SK-N-SH (cell line): ENCODE measurements at regions not wholly inside any gene's neighbourhood (a gene's known extent, or its start where the extent isn't known, plus 50 kb on each side); places are given as distances from the start of the nearest gene placed in this dataset.

Experiments used
- CTCF ChIA-PET: fragments of 300-600, 350-600 bp; formaldehyde crosslinking; extraction: SDS; loops from one replicate; lab custom pipeline; 2021; lab: Yijun Ruan, JAX
- POLR2A ChIA-PET: fragments of 350-600 bp; sonication (Branson Sonifier 250); formaldehyde crosslinking; extraction: SDS; loops from one replicate; lab custom pipeline; 2020; ENCODE audit warnings: antibody characterized with exemption, inconsistent platforms; lab: Yijun Ruan, JAX
- DNase-seq: peaks from one replicate; pipeline ENCODE4 v3.0.0; 2012
- H2AFZ ChIP-seq: fragments of 200-600 bp; sonication (generic); 2 replicates; pipeline ENCODE4 v1.8.1; 2016; ENCODE audit warnings: antibody characterized with exemption, mild to moderate bottlenecking, low read depth
- H3F3A ChIP-seq: fragments of 200-600 bp; sonication (generic); replicated peaks from 2 replicates; pipeline ENCODE3; 2016; ENCODE audit warnings: antibody characterized with exemption, mild to moderate bottlenecking; ENCODE audit not compliant: insufficient read depth
- H3K27ac ChIP-seq, 2 experiments: fragments of 200-500 bp in 1 of 2; fragments of 200-600 bp in 1 of 2; sonication (Bioruptor generic) in 1 of 2; sonication (generic), shearing (Covaris generic) in 1 of 2; 2 replicates each; pipeline versions ENCODE4 v1.5.1 to v1.6.1; 2014 to 2016; ENCODE audit warnings: low read depth in 2 of 2, inconsistent platforms in 1 of 2, low read length in 1 of 2, mild to moderate bottlenecking in 1 of 2, mixed read lengths in 1 of 2
- H3K27me3 ChIP-seq: fragments of 200-600 bp; sonication (generic), shearing (Covaris generic); 2 replicates; pipeline ENCODE4 v1.6.1; 2016; ENCODE audit warnings: mixed run types; ENCODE audit not compliant: insufficient read depth
- H3K36me3 ChIP-seq, 2 experiments: fragments of 200-500 bp in 1 of 2; fragments of 200-600 bp in 1 of 2; sonication (Bioruptor generic) in 1 of 2; sonication (generic) in 1 of 2; replicated peaks in 1 of 2; 2 replicates each; pipeline versions ENCODE3 to v1.5.1; 2014 to 2016; ENCODE audit warnings: low read length in 1 of 2, mild to moderate bottlenecking in 1 of 2; ENCODE audit not compliant: insufficient read depth in 2 of 2, control insufficient read depth in 1 of 2
- H3K4me1 ChIP-seq, 2 experiments: fragments of 200-500 bp in 1 of 2; fragments of 200-600 bp in 1 of 2; sonication (Bioruptor generic) in 1 of 2; sonication (generic), shearing (Covaris generic) in 1 of 2; 2 replicates each; pipeline versions ENCODE4 v1.5.1 to v1.6.1; 2014 to 2016; ENCODE audit warnings: low read depth in 1 of 2, low read length in 1 of 2, mixed run types in 1 of 2; ENCODE audit not compliant: insufficient read depth in 2 of 2, control insufficient read depth in 1 of 2
- H3K4me2 ChIP-seq: fragments of 200-600 bp; sonication (generic), shearing (Covaris generic); 2 replicates; pipeline ENCODE4 v1.6.1; 2017; ENCODE audit warnings: mixed run types
- H3K4me3 ChIP-seq, 2 experiments: fragments of 200-500 bp in 1 of 2; fragments of 200-600 bp in 1 of 2; sonication (Bioruptor generic) in 1 of 2; sonication (generic), shearing (Covaris generic) in 1 of 2; 2 replicates each; pipeline versions ENCODE4 v1.5.1 to v1.8.1; 2014 to 2016; ENCODE audit warnings: low read depth in 2 of 2, inconsistent platforms in 1 of 2, low read length in 1 of 2, mild to moderate bottlenecking in 1 of 2, mixed read lengths in 1 of 2, moderate library complexity in 1 of 2
- H3K79me2 ChIP-seq: fragments of 200-600 bp; sonication (generic); 2 replicates; pipeline ENCODE4 v1.8.1; 2017; ENCODE audit warnings: mild to moderate bottlenecking; ENCODE audit not compliant: insufficient read depth
- H3K9ac ChIP-seq: fragments of 200-600 bp; sonication (generic); 2 replicates; pipeline ENCODE4 v1.6.1; 2017; ENCODE audit warnings: mixed run types
- H3K9me2 ChIP-seq: fragments of 200-600 bp; sonication (generic); 2 replicates; pipeline ENCODE4 v1.6.1; 2017; ENCODE audit warnings: mixed run types
- H3K9me3 ChIP-seq: fragments of 200-600 bp; sonication (generic); 2 replicates; pipeline ENCODE4 v1.6.1; 2017; ENCODE audit warnings: mixed run types, mild to moderate bottlenecking, moderate library complexity
- H4K20me1 ChIP-seq: fragments of 200-600 bp; sonication (generic); 2 replicates; pipeline ENCODE4 v1.6.1; 2017; ENCODE audit warnings: mild to moderate bottlenecking, mixed run types; ENCODE audit not compliant: insufficient read depth
- EZH2phosphoT487 ChIP-seq: fragments of 200-600 bp; sonication (generic); IDR thresholded peaks from 2 replicates; pipeline ENCODE4 v1.6.1; 2017; ENCODE audit warnings: low read depth, mixed run types, mild to moderate bottlenecking, antibody characterized with exemption, moderate library complexity, borderline replicate concordance
- FOXJ3 ChIP-seq: sonication (generic); formaldehyde crosslinking; IDR thresholded peaks from 2 replicates; pipeline ENCODE4 v1.5.1; 2020; ENCODE audit warnings: mild to moderate bottlenecking, missing genetic modification reagents
- GABPA ChIP-seq: IDR thresholded peaks from 2 replicates; pipeline ENCODE4 v1.4.0; 2012; ENCODE audit warnings: low read depth, mild to moderate bottlenecking
- MXI1 ChIP-seq: IDR thresholded peaks from 2 replicates; pipeline ENCODE4 v1.6.1; 2012; ENCODE audit warnings: mild to moderate bottlenecking, low read depth, low read length, improper control_type of control experiment
- POLR2AphosphoS5 ChIP-seq: IDR thresholded peaks from 2 replicates; pipeline ENCODE4 v1.6.1; 2012; ENCODE audit warnings: low read depth, low read length
- TEAD4 ChIP-seq: IDR thresholded peaks from 2 replicates; pipeline ENCODE4 v1.4.0; 2012; ENCODE audit warnings: mild to moderate bottlenecking, borderline replicate concordance; ENCODE audit not compliant: insufficient read depth
- YY1 ChIP-seq: IDR thresholded peaks from 2 replicates; pipeline ENCODE4 v1.4.0; 2012; ENCODE audit warnings: low read depth, mild to moderate bottlenecking
- WGBS: methylation state at CpG from one replicate; pipeline ENCODE4 v1.1.6; 2017; ENCODE audit warnings: low lambda C conversion rate; 5-methylcytosine and 5-hydroxymethylcytosine counted together
- TF ChIP-seq, protein P1 (sequence below): IDR thresholded peaks from 2 replicates; pipeline ENCODE4 v1.6.1; 2012; ENCODE audit warnings: mild to moderate bottlenecking, low read depth, low read length, moderate library complexity
- TF ChIP-seq, protein P2 (sequence below): fragments of 200-600 bp; sonication (generic); IDR thresholded peaks from 2 replicates; pipeline ENCODE4 v1.6.1; 2017; ENCODE audit warnings: antibody characterized with exemption, mild to moderate bottlenecking, moderate library complexity

DNA sequence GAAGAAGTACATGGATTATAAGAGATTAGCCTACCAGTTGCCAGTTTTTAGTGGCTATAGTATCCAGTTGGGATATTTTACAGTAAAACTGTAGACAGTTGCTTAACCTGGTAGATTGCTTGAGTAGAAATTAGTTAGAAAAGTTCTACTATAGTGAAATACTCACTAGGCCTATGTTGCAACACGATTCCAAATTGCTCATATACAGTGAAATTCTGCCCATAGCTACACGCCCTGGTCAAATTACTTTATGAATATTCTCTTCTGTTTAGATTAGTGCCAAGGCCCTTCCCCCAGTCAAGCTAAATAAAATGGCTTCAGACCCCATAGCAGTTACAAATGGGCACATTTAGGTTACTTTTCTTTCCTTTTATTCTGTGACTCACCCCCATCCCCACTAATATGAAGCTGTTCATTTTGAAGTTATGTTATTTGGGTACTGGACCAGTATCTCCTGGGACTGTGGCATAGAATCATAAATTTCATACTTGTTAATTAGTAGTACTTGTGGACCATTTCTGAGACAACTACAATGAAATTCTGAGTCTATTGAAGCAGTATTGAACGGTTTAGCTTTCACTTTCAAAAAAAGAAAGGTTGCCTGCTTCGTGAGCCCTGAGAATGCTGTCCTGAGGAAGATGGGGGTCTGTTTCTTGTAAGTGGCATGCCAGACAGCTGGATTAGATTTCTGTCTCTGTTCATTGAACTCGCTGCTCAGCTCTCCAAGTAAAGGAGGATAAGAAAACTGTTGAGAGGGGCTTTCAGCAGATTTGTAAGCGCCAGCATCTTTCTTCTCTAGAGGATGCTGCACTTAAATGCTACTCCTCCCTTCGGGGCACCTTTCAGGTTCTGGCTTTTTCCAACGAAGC, 65.8 kb upstream of the CFAP20DC start:
- Histone ChIP-seq H3K4me3 (no peak overlapping the region), H4K20me1 (no peaks in the 10 kb centered on the region), H3K9me2 (no peaks in the 10 kb centered on the region), H3K79me2 (no peaks in the 10 kb centered on the region), H3K9ac (no peak overlapping the region), H3K4me2 (peak overlapping the region; percentile 53)
- TF ChIP-seq EZH2phosphoT487 (no peak), GABPA (no peak), POLR2AphosphoS5 (no peak), YY1 (no peak), FOXJ3 (CRISPR knock-in tag) (no peak), MXI1 (no peak)
- TF ChIP-seq, protein P1, sequence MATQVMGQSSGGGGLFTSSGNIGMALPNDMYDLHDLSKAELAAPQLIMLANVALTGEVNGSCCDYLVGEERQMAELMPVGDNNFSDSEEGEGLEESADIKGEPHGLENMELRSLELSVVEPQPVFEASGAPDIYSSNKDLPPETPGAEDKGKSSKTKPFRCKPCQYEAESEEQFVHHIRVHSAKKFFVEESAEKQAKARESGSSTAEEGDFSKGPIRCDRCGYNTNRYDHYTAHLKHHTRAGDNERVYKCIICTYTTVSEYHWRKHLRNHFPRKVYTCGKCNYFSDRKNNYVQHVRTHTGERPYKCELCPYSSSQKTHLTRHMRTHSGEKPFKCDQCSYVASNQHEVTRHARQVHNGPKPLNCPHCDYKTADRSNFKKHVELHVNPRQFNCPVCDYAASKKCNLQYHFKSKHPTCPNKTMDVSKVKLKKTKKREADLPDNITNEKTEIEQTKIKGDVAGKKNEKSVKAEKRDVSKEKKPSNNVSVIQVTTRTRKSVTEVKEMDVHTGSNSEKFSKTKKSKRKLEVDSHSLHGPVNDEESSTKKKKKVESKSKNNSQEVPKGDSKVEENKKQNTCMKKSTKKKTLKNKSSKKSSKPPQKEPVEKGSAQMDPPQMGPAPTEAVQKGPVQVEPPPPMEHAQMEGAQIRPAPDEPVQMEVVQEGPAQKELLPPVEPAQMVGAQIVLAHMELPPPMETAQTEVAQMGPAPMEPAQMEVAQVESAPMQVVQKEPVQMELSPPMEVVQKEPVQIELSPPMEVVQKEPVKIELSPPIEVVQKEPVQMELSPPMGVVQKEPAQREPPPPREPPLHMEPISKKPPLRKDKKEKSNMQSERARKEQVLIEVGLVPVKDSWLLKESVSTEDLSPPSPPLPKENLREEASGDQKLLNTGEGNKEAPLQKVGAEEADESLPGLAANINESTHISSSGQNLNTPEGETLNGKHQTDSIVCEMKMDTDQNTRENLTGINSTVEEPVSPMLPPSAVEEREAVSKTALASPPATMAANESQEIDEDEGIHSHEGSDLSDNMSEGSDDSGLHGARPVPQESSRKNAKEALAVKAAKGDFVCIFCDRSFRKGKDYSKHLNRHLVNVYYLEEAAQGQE, result no peak
- TF ChIP-seq, all 33 proteins: peak for 0
- WGBS, result 63% methylated on average over 8 of the region's 8 CpGs
- Histone ChIP-seq H3F3A (no peaks in the 10 kb centered on the region), H3K9me3 (no peaks in the 10 kb centered on the region), H3K27ac (no peak overlapping the region; a peak in 1 of 4 replicates), H3K4me1 (peaks cover 0 to 3% of the 10 kb centered on the region in 2 experiments; a peak in 1 of 4 replicates), H2AFZ (peak overlapping the region; percentile 47), H3K27me3 (no peaks in the 10 kb centered on the region), H3K36me3 (no peaks in the 10 kb centered on the region)
- no peak for DNase-seq
- ChIA-PET CTCF (interaction anchor here (0.9 to 1.3 kb wide), 4 partner anchors 12 to 742 kb away, joined by 3 to 5 read pairs (median 3); partner anchors contain the start of gene KCTD6), POLR2A (no interaction called here)

DNA sequence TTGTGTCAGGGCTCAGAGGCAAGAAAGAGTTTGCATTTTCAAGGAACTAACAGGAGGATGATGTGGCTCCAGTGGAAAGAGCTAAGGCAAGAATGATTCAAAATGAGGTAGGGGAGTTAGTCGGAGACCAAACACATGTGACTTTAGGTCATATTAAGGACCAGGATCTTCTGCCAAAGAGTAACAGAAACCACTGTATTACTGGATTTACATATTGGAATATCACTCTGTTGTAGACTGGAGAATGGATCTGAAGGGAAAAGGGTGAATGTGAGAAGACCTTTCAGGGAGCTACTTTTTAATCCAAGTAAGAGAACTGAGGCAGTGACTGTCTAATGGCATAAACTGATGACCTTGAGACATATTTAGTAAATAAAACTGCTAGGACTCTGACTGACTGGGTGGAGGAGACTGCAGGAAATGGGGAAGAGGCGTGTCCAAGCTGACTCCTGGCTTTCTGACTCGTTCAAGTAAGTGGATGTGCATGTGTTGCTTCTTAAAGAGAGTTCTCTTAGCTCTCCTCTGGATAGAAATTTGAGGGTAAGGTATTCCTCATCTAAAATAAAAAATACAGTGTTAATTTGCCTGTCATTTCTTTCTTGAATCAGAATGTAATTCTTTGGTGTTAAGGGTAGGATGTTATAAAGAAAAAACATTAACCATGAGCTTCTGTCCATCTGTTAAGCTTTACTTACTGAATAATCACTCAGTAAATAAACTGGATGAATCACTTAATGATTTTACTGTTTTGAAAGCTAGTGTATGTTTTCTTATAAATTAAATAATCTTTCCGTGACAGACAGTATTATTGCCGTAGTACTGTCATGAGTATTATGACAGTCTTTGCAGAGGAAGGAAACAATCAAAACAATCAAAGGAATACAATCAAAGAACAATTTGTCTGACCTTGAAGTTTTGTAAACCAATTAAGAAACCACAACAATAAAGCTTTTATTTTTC, 58.3 kb upstream of the CFAP20DC start:
- ChIA-PET CTCF (no interaction called here), POLR2A (no interaction called here)

More for the DNA sequence above, 58.3 kb upstream of the CFAP20DC start:
- DNase-seq, result no peak
- Histone ChIP-seq H3K4me2 (no peak overlapping the region), H3K9me3 (no peaks in the 10 kb centered on the region), H4K20me1 (no peaks in the 10 kb centered on the region), H3K4me3 (no peak overlapping the region), H3F3A (no peaks in the 10 kb centered on the region), H3K27me3 (no peaks in the 10 kb centered on the region), H3K27ac (no peak overlapping the region), H2AFZ (peak overlapping the region; percentile 48; the same call in 1 of the 2 replicates), H3K9me2 (no peaks in the 10 kb centered on the region), H3K4me1 (peaks cover 0 to 5% of the 10 kb centered on the region in 2 experiments; a peak in 2 of 4 replicates), H3K36me3 (no peaks in the 10 kb centered on the region), H3K79me2 (no peaks in the 10 kb centered on the region), H3K9ac (no peak overlapping the region)
- WGBS, result 70% methylated on average over 5 of the region's 5 CpGs
- TF ChIP-seq, protein P2, sequence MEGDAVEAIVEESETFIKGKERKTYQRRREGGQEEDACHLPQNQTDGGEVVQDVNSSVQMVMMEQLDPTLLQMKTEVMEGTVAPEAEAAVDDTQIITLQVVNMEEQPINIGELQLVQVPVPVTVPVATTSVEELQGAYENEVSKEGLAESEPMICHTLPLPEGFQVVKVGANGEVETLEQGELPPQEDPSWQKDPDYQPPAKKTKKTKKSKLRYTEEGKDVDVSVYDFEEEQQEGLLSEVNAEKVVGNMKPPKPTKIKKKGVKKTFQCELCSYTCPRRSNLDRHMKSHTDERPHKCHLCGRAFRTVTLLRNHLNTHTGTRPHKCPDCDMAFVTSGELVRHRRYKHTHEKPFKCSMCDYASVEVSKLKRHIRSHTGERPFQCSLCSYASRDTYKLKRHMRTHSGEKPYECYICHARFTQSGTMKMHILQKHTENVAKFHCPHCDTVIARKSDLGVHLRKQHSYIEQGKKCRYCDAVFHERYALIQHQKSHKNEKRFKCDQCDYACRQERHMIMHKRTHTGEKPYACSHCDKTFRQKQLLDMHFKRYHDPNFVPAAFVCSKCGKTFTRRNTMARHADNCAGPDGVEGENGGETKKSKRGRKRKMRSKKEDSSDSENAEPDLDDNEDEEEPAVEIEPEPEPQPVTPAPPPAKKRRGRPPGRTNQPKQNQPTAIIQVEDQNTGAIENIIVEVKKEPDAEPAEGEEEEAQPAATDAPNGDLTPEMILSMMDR, result no peak
- no peak for TF ChIP-seq TEAD4
- TF ChIP-seq, protein P1, result no peak
